HCT116 (cell line): ENCODE measurements at regions not wholly inside any gene's neighbourhood (a gene's known extent, or its start where the extent isn't known, plus 50 kb on each side); places are given as distances from the start of the nearest gene placed in this dataset.

ENCODE experiments used
- ATF3 ChIP-seq: IDR thresholded peaks from 2 replicates; pipeline ENCODE4 v1.6.1; 2012
- ELF1 ChIP-seq: IDR thresholded peaks from 2 replicates; pipeline ENCODE4 v1.6.1; 2012; ENCODE audit warnings: low read depth, borderline replicate concordance
- EZH2 ChIP-seq: fragments of 200-600 bp; sonication (generic); IDR thresholded peaks from 2 replicates; pipeline ENCODE4 v1.6.1; 2017; ENCODE audit warnings: antibody characterized with exemption, mixed run types
- EZH2phosphoT487 ChIP-seq: fragments of 200-600 bp; IDR thresholded peaks from 2 replicates; pipeline ENCODE4 v1.6.1; 2018; ENCODE audit warnings: antibody characterized with exemption, borderline replicate concordance
- FOSL1 ChIP-seq: IDR thresholded peaks from 2 replicates; pipeline ENCODE4 v1.6.1; 2012; ENCODE audit warnings: low read depth
- POLR2A ChIP-seq: IDR thresholded peaks from 2 replicates; pipeline ENCODE4 v1.7.0; 2011; ENCODE audit warnings: borderline replicate concordance; ENCODE audit not compliant: insufficient read depth, insufficient read length; ENCODE audit errors: extremely low read depth
- POLR2AphosphoS5 ChIP-seq: IDR thresholded peaks from 2 replicates; pipeline ENCODE4 v1.6.1; 2011; ENCODE audit warnings: mild to moderate bottlenecking, low read depth, low read length, moderate library complexity
- RAD21 ChIP-seq: IDR thresholded peaks from 2 replicates; pipeline ENCODE4 v1.6.1; 2012; ENCODE audit warnings: low read depth, mild to moderate bottlenecking
- ZNF274 ChIP-seq: fragments of 200-500 bp; sonication (Bioruptor generic); IDR thresholded peaks from 2 replicates; pipeline ENCODE4 v1.6.1; 2014; ENCODE audit warnings: mild to moderate bottlenecking, low read depth, low read length, inconsistent platforms
- TF ChIP-seq, protein P1 (sequence below), 3 experiments: fragments of 200-600 bp in 1 of 3; sonication (generic) in 1 of 3; IDR thresholded peaks in 2 of 3; conservative IDR thresholded peaks in 1 of 3; 2 replicates each; pipeline ENCODE4 v1.5.1; 2012 to 2017; ENCODE audit warnings: low read depth in 2 of 3, low read length in 2 of 3, antibody characterized with exemption in 1 of 3, borderline replicate concordance in 1 of 3, control low read depth in 1 of 3, mild to moderate bottlenecking in 1 of 3, mixed read lengths in 1 of 3, mixed run types in 1 of 3, moderate library complexity in 1 of 3; ENCODE audit not compliant: insufficient read depth in 1 of 3
- TF ChIP-seq, protein P2 (sequence below): IDR thresholded peaks from 2 replicates; pipeline ENCODE4 v1.6.1; 2012

DNA sequence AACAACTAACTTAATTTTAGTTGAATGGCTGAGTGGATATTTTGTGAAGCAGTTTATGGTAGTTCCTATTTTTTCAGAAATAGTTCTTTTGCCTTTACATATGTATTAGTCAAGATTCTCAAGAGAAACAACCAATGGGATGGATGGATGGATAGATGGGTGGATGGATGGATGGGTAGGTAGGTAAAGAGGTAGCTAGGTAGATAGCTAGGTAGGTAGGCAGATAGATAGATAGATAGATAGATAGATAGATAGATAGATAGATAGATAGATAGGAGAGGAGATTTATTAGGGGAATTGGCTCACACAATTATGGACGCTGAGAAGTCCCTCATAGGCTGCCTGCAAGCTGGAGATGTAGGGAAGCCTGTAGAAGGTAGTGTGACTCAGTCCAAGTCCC, 74.0 kb upstream of the NUDT6 start:
- TF ChIP-seq, protein P1, sequence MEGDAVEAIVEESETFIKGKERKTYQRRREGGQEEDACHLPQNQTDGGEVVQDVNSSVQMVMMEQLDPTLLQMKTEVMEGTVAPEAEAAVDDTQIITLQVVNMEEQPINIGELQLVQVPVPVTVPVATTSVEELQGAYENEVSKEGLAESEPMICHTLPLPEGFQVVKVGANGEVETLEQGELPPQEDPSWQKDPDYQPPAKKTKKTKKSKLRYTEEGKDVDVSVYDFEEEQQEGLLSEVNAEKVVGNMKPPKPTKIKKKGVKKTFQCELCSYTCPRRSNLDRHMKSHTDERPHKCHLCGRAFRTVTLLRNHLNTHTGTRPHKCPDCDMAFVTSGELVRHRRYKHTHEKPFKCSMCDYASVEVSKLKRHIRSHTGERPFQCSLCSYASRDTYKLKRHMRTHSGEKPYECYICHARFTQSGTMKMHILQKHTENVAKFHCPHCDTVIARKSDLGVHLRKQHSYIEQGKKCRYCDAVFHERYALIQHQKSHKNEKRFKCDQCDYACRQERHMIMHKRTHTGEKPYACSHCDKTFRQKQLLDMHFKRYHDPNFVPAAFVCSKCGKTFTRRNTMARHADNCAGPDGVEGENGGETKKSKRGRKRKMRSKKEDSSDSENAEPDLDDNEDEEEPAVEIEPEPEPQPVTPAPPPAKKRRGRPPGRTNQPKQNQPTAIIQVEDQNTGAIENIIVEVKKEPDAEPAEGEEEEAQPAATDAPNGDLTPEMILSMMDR (IDR thresholded peaks at IDR 0.05 in 2 of 3, conservative IDR thresholded peaks at IDR 0.05 in 1 of 3; ENCODE audit: borderline replicate concordance in 1 of 3, insufficient read depth in 1 of 3, low read depth in 2 of 3, low read length in 2 of 3), result no peak
- TF ChIP-seq ELF1 (no peak), POLR2A (no peak), RAD21 (no peak), EZH2 (no peak), ATF3 (no peak), POLR2AphosphoS5 (no peak), FOSL1 (no peak), ZNF274 (no peak), EZH2phosphoT487 (no peak)
- TF ChIP-seq, protein P2, sequence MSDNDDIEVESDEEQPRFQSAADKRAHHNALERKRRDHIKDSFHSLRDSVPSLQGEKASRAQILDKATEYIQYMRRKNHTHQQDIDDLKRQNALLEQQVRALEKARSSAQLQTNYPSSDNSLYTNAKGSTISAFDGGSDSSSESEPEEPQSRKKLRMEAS, result no peak
